Type B pancreatic cell (in vitro differentiated cells): ENCODE measurements at regions not wholly inside any gene's neighbourhood (a gene's known extent, or its start where the extent isn't known, plus 50 kb on each side); places are given as distances from the start of the nearest gene placed in this dataset.
A peak's percentile ranks its signal among the peaks of the same experiment; 100 is the strongest.

Source experiments
- DNase-seq: peaks from one replicate; pipeline ENCODE4 v3.0.0; 2021; ENCODE audit warnings: mixed read lengths; ENCODE audit not compliant: unreplicated experiment; ENCODE audit errors: extremely low spot score
- H3K27ac Mint-ChIP-seq: 2 replicates; pipeline ENCODE4 v1.8.0; 2021; ENCODE audit warnings: mild to moderate bottlenecking, mixed read lengths
- H3K27me3 Mint-ChIP-seq: 2 replicates; pipeline ENCODE4 v1.8.0; 2021; ENCODE audit warnings: mixed read lengths
- H3K36me3 Mint-ChIP-seq: 2 replicates; pipeline ENCODE4 v1.8.0; 2021; ENCODE audit warnings: mixed read lengths
- H3K4me1 Mint-ChIP-seq: one replicate; pipeline ENCODE4 v1.8.0; 2021; ENCODE audit warnings: mixed read lengths; ENCODE audit not compliant: unreplicated experiment
- H3K4me3 Mint-ChIP-seq: 2 replicates; pipeline ENCODE4 v1.8.0; 2021; ENCODE audit warnings: mild to moderate bottlenecking, mixed read lengths
- H3K9me3 Mint-ChIP-seq: 2 replicates; pipeline ENCODE4 v1.8.0; 2021; ENCODE audit warnings: mixed read lengths
- TF ChIP-seq, protein P1 (sequence below): fragments of 200-600 bp; sonication (generic); conservative IDR thresholded peaks from 2 replicates; pipeline ENCODE4 v1.5.0; 2021; ENCODE audit warnings: antibody characterized with exemption, mild to moderate bottlenecking

DNA sequence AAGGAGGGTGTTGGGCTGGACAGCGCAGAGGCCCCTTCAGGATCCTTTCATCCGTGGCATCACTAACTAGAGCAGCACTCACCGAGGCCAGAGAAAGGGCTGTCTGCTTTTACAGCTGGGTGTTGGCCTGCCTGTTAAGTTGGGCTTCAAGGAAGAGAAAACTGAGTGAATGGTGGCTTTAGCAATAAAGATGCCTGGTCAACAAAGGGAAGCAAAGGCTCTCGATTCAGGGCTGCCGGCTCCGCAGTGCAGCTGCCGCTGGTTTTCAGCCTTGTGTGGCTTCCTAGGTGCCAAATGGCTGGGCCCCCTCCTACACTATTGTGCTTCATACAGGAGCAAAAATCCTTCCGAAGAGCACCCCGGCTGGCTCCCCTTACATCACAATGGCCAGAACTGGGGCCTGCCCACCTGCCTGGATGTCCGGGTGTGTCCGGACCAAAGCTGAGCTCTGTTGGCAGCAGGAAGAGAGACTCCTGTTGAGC, 61.0 kb upstream of the GPR45 start:
- H3K9me3 Mint-ChIP-seq: no peaks in the 10 kb centered on the region
- no peak overlapping the region for H3K4me3 Mint-ChIP-seq
- no peaks in the 10 kb centered on the region for H3K36me3 Mint-ChIP-seq
- H3K4me1 Mint-ChIP-seq: peaks cover 16% of the 10 kb centered on the region
- no peak for DNase-seq
- TF ChIP-seq, protein P1, sequence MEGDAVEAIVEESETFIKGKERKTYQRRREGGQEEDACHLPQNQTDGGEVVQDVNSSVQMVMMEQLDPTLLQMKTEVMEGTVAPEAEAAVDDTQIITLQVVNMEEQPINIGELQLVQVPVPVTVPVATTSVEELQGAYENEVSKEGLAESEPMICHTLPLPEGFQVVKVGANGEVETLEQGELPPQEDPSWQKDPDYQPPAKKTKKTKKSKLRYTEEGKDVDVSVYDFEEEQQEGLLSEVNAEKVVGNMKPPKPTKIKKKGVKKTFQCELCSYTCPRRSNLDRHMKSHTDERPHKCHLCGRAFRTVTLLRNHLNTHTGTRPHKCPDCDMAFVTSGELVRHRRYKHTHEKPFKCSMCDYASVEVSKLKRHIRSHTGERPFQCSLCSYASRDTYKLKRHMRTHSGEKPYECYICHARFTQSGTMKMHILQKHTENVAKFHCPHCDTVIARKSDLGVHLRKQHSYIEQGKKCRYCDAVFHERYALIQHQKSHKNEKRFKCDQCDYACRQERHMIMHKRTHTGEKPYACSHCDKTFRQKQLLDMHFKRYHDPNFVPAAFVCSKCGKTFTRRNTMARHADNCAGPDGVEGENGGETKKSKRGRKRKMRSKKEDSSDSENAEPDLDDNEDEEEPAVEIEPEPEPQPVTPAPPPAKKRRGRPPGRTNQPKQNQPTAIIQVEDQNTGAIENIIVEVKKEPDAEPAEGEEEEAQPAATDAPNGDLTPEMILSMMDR: no peak
- no peak overlapping the region for H3K27ac Mint-ChIP-seq
- H3K27me3 Mint-ChIP-seq: peaks cover 12% of the 10 kb centered on the region

- no peaks in the 10 kb centered on the region for H3K36me3 Mint-ChIP-seq
- H3K4me3 Mint-ChIP-seq: no peak overlapping the region
- no peak for DNase-seq
- TF ChIP-seq, protein P1: no peak
- H3K9me3 Mint-ChIP-seq: no peaks in the 10 kb centered on the region
- no peak overlapping the region for H3K27ac Mint-ChIP-seq
- peaks cover 8% of the 10 kb centered on the region for H3K27me3 Mint-ChIP-seq
- H3K4me1 Mint-ChIP-seq: peaks cover 14% of the 10 kb centered on the region
Observed at GRCh38 chr2:105181282-105181681, 60.3 kb upstream of the GPR45 start.

GRCh38 chr2:105183555-105184323, 57.8 kb upstream of the GPR45 start:
- H3K27ac Mint-ChIP-seq: no peak overlapping the region
- no peaks in the 10 kb centered on the region for H3K9me3 Mint-ChIP-seq
- H3K4me3 Mint-ChIP-seq: no peak overlapping the region
- no peaks in the 10 kb centered on the region for H3K27me3 Mint-ChIP-seq
- H3K36me3 Mint-ChIP-seq: no peaks in the 10 kb centered on the region
- TF ChIP-seq, protein P1: no peak
- H3K4me1 Mint-ChIP-seq: peaks cover 29% of the 10 kb centered on the region
- no peak for DNase-seq

DNA sequence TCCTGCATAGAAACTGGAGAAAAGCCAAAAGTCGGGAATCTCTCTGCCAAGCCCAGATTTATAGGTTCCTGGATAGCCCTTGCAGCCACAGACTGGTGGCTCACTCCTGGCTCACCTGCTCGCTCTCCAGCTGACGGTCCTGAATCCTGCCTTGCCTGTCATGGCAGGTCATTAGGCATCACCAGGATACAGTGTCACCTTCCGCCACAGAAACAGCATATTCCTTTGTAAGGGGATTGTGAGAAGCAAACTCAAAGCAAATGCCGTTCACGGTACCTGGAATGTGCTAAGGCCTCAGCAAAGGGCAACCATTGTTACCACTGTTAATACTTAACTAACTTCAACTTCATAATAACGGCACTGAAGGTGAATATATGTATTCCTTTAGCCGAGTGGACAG, 57.1 kb upstream of the GPR45 start:
- H3K27ac Mint-ChIP-seq: no peak overlapping the region

DNA sequence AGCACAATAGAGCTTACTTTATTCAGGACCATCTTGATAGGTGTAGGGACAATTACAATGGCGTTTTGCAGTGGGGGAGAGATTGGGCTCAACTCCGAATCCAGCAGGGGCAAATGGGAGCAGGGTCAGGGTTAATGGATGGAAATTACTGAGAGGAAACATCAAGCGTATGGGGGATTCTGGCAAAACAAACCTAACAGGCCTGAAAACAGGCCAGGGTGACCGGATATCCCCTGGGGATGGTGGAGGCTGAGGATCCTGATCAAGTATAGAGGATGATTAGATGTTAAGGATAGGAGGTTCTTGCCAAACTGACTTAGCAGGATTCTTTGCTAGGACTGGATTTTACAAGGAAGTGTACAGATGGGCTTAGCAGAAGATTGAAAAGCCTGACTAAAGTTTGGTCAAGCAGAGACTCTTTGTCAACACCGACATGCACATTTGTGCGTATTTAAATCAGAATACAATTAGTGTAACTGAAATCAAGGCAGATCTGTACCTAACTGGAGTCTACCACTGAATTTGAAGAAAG, 54.5 kb upstream of the GPR45 start:
- H3K4me1 Mint-ChIP-seq: peaks cover 29% of the 10 kb centered on the region
- H3K9me3 Mint-ChIP-seq: no peaks in the 10 kb centered on the region
- DNase-seq: no peak
- peak overlapping the region; percentile 34 for H3K27ac Mint-ChIP-seq
- H3K4me3 Mint-ChIP-seq: peak overlapping the region; percentile 42
- TF ChIP-seq, protein P1: no peak
- H3K27me3 Mint-ChIP-seq: peaks cover 3% of the 10 kb centered on the region
- H3K36me3 Mint-ChIP-seq: no peaks in the 10 kb centered on the region

More for the DNA sequence above, 57.1 kb upstream of the GPR45 start:
- Mint-ChIP-seq H3K4me1 (peaks cover 29% of the 10 kb centered on the region), H3K9me3 (no peaks in the 10 kb centered on the region), H3K36me3 (no peaks in the 10 kb centered on the region), H3K27me3 (no peaks in the 10 kb centered on the region), H3K4me3 (peak overlapping the region; percentile 29)
- TF ChIP-seq, protein P1: no peak
- DNase-seq: no peak
